Gastrocnemius medialis (tissue), 4 donors: ENCODE measurements at regions not wholly inside any gene's neighbourhood (a gene's known extent, or its start where the extent isn't known, plus 50 kb on each side); places are given as distances from the start of the nearest gene placed in this dataset.

Experiments used
- POLR2A ChIP-seq, 2 donors: fragments of 450-650 bp; IDR thresholded peaks; one replicate each; pipeline ENCODE4 v1.6.1; 2017; ENCODE audit warnings: antibody characterized with exemption in 2 of 2, mild to moderate bottlenecking in 2 of 2, moderate library complexity in 2 of 2
- TF ChIP-seq, protein P1 (sequence below), 5 experiments: fragments of 450-650 bp in 3 of 5; fragments of 200-600 bp in 2 of 5; sonication (generic) in 2 of 5; IDR thresholded peaks in 4 of 5; conservative IDR thresholded peaks in 1 of 5; 1 replicate in 4 of 5; 2 replicates in 1 of 5; pipeline ENCODE4 v1.5.1; 2016 to 2019; ENCODE audit warnings: antibody characterized with exemption in 5 of 5, mild to moderate bottlenecking in 3 of 5, moderate library complexity in 3 of 5

DNA sequence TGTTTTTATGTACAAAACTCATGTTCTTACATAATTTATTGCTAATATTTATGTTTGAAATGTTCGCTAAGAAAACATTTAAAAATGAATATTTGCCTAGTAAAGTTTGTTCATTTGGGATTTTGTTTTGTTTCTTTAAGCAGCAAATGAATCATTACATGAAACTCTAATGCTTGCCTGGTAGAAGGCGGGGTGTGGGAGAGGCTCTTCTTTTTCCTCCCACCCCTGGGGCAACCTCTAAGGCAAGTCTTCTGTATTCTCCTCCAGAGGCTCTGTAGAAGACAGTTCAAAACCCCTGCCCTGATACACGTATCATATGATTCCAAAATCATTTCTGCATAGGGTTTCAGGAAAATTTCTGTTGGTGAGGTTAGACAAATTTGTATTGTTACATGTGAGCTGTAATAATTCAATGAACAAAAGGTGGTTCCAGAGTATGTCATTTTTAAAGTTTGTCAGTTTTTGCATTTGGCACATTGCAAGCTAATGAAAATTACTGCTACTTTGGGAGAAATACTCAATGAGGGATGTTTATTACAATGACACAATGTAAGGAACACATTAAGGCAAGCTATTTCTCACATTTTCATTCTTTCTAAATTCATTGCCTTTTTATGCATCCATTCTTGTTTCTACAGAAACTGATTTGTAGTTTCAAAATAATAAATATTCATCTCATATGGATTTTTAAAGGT is 302.3 kb upstream of the UBE2E3 start:
- TF ChIP-seq, protein P1, sequence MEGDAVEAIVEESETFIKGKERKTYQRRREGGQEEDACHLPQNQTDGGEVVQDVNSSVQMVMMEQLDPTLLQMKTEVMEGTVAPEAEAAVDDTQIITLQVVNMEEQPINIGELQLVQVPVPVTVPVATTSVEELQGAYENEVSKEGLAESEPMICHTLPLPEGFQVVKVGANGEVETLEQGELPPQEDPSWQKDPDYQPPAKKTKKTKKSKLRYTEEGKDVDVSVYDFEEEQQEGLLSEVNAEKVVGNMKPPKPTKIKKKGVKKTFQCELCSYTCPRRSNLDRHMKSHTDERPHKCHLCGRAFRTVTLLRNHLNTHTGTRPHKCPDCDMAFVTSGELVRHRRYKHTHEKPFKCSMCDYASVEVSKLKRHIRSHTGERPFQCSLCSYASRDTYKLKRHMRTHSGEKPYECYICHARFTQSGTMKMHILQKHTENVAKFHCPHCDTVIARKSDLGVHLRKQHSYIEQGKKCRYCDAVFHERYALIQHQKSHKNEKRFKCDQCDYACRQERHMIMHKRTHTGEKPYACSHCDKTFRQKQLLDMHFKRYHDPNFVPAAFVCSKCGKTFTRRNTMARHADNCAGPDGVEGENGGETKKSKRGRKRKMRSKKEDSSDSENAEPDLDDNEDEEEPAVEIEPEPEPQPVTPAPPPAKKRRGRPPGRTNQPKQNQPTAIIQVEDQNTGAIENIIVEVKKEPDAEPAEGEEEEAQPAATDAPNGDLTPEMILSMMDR (IDR thresholded peaks at IDR 0.05 in 4 of 5, conservative IDR thresholded peaks at IDR 0.05 in 1 of 5), result no peak
- TF ChIP-seq POLR2A (IDR thresholded peaks at IDR 0.05), result no peak
